ENCODE measurements at regions not wholly inside any gene's neighbourhood (a gene's known extent, or its start where the extent isn't known, plus 50 kb on each side); places are given as distances from the start of the nearest gene placed in this dataset.

DNA sequence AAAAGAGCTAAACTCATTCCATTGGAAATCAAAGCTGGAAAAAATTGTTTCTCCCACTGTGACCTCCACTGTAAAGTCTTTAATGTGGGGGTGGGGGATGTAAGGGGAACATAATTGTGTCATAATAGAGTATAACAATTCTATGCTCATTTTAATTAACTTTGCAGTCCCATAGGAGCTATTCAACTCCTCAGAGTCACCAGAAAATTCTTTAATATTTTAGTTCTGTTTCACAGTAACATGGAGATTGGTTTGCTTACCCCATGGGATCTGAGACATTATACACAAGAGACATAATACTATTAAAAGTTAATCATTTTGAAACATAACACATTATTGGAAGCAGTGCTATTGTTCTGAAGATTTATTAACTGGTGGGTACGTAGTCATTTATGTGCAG is 765.9 kb upstream of the GRM7 start:
- TF ChIP-seq, protein P1, sequence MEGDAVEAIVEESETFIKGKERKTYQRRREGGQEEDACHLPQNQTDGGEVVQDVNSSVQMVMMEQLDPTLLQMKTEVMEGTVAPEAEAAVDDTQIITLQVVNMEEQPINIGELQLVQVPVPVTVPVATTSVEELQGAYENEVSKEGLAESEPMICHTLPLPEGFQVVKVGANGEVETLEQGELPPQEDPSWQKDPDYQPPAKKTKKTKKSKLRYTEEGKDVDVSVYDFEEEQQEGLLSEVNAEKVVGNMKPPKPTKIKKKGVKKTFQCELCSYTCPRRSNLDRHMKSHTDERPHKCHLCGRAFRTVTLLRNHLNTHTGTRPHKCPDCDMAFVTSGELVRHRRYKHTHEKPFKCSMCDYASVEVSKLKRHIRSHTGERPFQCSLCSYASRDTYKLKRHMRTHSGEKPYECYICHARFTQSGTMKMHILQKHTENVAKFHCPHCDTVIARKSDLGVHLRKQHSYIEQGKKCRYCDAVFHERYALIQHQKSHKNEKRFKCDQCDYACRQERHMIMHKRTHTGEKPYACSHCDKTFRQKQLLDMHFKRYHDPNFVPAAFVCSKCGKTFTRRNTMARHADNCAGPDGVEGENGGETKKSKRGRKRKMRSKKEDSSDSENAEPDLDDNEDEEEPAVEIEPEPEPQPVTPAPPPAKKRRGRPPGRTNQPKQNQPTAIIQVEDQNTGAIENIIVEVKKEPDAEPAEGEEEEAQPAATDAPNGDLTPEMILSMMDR (IDR thresholded peaks at IDR 0.05): no peak

DNA sequence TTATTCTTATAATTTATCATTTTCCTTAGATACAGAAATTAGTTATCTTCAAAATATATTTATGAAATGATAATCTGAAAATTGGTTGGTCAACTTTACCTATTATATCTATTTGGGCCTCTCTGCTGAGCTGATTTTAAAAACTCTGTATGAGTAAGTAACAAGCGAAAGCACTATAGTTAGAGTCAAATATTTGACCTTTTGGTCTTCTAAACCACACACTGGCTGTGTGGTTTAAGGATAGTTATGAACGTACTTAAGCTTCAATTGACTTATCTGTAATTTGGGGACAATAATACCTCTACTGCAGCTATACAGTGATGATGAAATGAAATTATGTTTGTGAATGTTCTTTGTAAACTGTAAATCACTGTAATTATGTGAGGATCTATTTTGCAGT is 763.9 kb upstream of the GRM7 start:
- Histone ChIP-seq H3K4me3 (no peak overlapping the region), H3K27ac (no peak overlapping the region)
- no peak for DNase-seq (ENCODE audit: low spot score)
- TF ChIP-seq, protein P1 (IDR thresholded peaks at IDR 0.05): no peak

More for the DNA sequence above, 765.9 kb upstream of the GRM7 start:
- Histone ChIP-seq H3K27ac (no peak overlapping the region), H3K4me3 (no peak overlapping the region)
- no peak for DNase-seq (ENCODE audit: low spot score)

DNA sequence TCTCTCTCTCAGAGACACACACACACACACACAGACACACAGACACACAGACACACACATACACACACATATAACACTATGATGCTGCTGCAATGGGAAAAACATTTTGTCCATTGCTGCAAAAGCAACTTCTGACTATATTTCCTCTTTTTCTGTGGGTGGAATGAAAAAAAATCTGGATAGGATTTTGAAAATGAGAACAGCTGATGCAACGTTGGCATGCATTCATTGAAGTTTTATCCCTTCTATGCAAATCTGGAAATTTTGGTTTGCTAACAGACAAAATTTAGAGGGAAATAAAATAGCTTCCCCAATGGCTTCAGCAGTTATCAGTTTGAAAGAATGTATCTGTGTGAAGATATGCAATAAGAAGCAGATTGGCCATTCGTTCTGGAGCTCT is 763.4 kb upstream of the GRM7 start:
- DNase-seq (ENCODE audit: low spot score): no peak
- TF ChIP-seq, protein P1 (IDR thresholded peaks at IDR 0.05): no peak
- Histone ChIP-seq H3K4me3 (no peak overlapping the region), H3K27ac (no peak overlapping the region)

DNA sequence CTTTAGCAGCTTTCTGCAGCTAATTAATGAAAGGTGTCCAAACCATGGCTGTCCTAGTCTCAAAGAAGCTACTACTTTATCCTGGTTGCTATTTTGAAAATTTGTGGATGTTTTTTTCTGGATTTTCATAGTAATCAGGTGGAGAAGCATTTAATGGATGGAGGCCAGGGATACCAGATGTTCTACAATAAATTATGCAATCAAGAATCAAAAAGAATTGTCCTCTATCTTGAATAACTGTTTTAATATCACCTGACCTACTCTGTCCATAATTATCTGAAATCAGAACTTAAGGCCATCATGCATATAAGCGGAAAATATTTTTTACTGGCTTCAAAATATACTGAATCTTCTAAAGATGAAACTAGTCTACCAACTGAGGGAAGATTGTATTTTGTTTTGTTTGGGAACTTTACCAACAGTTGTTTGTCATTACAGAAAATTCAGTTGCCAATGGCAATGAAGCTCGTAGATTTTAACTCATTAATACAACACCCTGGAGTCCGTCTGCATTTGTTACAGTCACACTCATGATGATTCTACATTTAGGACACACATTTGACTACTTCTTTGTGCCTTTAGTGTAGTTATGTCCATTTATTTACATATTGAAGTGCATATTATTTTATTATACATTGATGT is 762.3 kb upstream of the GRM7 start:
- TF ChIP-seq, protein P1 (IDR thresholded peaks at IDR 0.05): no peak
- no peak overlapping the region for H3K27ac ChIP-seq

DNA sequence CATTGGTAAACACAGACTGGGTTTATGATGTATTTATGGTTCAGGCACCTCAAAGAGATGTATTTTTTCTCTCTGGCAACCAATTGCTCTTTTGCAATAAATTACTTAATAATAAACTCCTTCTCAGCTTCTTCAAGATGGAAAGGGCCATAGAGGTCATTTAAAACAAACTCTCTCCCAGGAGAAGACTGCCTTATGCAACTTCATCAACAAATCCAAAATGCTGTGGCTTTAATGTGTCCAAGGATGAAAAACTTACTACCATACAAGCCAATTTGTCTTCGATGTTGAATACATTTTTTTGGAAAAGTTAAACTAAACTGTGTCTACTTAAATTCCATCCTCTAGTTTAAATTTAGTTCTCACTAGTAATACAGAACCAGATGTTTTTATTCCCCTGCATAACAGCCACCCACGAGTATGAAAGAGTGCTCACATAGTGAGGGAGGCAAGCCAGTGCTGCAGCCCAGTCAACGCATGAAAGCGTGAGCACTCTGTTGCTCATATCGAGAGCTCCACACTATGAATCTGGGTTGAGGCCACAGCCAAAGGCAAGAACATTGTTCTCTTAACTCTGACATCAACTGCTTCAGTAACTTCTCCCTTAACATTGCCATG is 761.3 kb upstream of the GRM7 start:
- no peak for DNase-seq (ENCODE audit: low spot score)
- Histone ChIP-seq H3K4me3 (no peak overlapping the region), H3K27ac (no peak overlapping the region)
- TF ChIP-seq, protein P1 (IDR thresholded peaks at IDR 0.05): no peak

More for the DNA sequence above, 762.3 kb upstream of the GRM7 start:
- no peak for DNase-seq (ENCODE audit: low spot score)
- no peak overlapping the region for H3K4me3 ChIP-seq

DNA sequence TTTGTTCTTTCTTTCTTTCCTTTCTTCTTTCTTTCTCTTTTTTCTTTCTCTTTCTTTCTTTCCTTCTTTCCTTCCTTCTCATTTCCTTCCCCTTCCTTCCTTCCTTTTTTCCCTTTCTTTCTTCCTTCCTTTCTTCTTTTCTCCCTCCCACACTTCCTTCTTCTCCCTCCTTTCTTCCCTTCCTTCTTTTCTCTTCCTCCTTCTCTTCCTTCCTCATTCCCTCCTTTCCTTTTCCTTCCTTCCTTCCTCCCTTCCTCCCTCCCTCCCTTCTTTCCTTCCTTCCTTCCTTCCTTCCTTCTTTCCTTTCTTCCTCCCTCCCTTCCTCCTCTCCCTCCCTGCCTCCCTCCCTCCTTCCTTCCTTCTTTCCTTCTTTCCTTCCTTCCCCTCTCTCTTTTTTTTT is 755.7 kb upstream of the GRM7 start:
- H3K27ac ChIP-seq: no peak overlapping the region
- TF ChIP-seq, protein P1 (IDR thresholded peaks at IDR 0.05): no peak
- H3K4me3 ChIP-seq: no peak overlapping the region
- DNase-seq (ENCODE audit: low spot score): no peak

DNA sequence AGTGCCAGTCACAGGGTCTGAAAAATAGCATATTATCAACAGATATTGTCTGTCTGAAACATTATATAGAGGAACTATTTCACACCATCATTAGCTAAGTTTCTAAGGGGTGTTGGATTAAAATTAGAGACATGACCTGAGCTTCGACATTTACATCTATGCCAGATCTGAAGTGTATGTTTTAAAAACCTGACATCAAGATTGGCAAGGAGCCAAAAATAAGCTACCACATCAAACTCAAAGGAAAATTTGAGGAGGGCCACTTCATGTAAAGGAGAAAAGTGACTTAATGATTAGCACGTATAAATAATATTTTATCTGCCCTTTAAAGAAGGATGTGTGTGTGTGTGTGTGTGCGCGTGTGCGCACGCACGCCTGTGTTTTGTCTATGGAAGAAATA is 752.0 kb upstream of the GRM7 start:
- Histone ChIP-seq H3K27ac (no peak overlapping the region), H3K4me3 (no peak overlapping the region)
- TF ChIP-seq, protein P1 (IDR thresholded peaks at IDR 0.05): no peak
- DNase-seq (ENCODE audit: low spot score): no peak

All from coronary artery (tissue), 2 donors.